Activated CD8-positive, alpha-beta T cell treated with anti-CD3 and anti-CD28 coated beads for 36 hours (primary cell): ENCODE measurements at regions not wholly inside any gene's neighbourhood (a gene's known extent, or its start where the extent isn't known, plus 50 kb on each side); places are given as distances from the start of the nearest gene placed in this dataset.

Experiments
- ATAC-seq: fragments of 200-7000 bp; cut with Tn5 transposase; one replicate; pipeline ENCODE4 v1.10.0; 2021; ENCODE audit warnings: mild to moderate bottlenecking, moderate library complexity
- CTCF ChIA-PET: fragments of 350-600 bp; sonication (Branson Sonifier 250); formaldehyde crosslinking; loops from one replicate; lab custom pipeline; 2021; ENCODE audit warnings: antibody characterized with exemption; lab: Charles Lee
- POLR2A ChIA-PET: fragments of 350-600 bp; sonication (Branson Sonifier 250); formaldehyde crosslinking; loops from one replicate; lab custom pipeline; 2021; ENCODE audit warnings: antibody characterized with exemption; lab: Charles Lee
- DNase-seq: peaks from one replicate; pipeline ENCODE4 v3.0.0-alpha.2; 2020
- H3K27ac Mint-ChIP-seq: one replicate; pipeline ENCODE4 v1.8.0; 2021; ENCODE audit warnings: mild to moderate bottlenecking, mixed read lengths
- H3K27me3 Mint-ChIP-seq: one replicate; pipeline ENCODE4 v1.8.0; 2021; ENCODE audit warnings: mixed read lengths
- H3K36me3 Mint-ChIP-seq: one replicate; pipeline ENCODE4 v1.8.0; 2021; ENCODE audit warnings: low read depth, mixed read lengths
- H3K4me1 Mint-ChIP-seq: one replicate; pipeline ENCODE4 v1.8.0; 2021; ENCODE audit warnings: low read depth, mixed read lengths
- H3K4me3 Mint-ChIP-seq: one replicate; pipeline ENCODE4 v1.8.0; 2021; ENCODE audit warnings: mild to moderate bottlenecking, moderate library complexity, mixed read lengths
- H3K9me3 Mint-ChIP-seq: one replicate; pipeline ENCODE4 v1.8.0; 2021; ENCODE audit warnings: mixed read lengths
- intact Hi-C: fragments of 100-400 bp; cut with micrococcal nuclease; formaldehyde crosslinking; loops from one replicate; pipeline ENCODE4 v1.10.0; 2022
- TF ChIP-seq, protein P1 (sequence below): fragments of 200-600 bp; IDR thresholded peaks from one replicate; pipeline ENCODE4 v1.8.0; 2022; ENCODE audit warnings: antibody characterized with exemption, mild to moderate bottlenecking

DNA sequence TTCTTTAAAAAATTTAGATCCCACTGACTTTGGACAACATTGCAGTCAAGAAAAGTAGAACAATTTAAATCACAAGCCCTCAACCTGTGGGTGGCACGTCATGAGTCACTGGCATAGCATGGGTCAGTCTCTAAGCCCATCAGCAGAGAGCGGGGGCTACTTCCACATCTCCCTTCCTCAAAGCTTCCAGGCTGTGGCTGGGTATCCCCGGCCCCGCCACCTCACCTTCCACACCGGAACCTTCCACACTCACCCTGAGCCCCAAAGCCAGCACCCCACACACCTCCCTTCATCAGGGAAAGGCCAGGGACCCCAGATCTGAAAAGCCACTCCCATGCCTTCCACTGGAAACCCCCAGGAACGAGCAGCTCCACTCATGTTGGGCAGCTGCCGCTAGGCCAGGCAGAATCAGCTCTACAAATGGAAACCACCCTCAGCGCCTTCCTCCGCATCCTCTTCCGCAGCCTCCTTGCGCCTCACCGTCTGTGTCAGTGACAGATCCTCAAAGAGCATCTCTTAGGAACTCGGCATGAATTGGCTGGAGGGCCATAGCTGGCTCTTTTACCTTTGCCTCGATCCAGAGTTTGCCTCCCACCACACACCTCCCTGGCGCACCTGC, 156.5 kb downstream of the ERCC6L2 start:
- ATAC-seq (no peak), DNase-seq (no peak)
- no peak overlapping the region for H3K4me3 Mint-ChIP-seq
- no peaks in the 10 kb centered on the region for H3K36me3 Mint-ChIP-seq
- intact Hi-C loops: no loop called here
- H3K4me1 Mint-ChIP-seq: peaks cover 3% of the 10 kb centered on the region
- no peak overlapping the region for H3K27ac Mint-ChIP-seq
- peaks cover 7% of the 10 kb centered on the region for H3K27me3 Mint-ChIP-seq
- H3K9me3 Mint-ChIP-seq: peaks cover 5% of the 10 kb centered on the region
- ChIA-PET CTCF (interaction anchor here (1.7 kb wide), 1 partner anchor 10 kb away, joined by 3 read pairs; no protein-coding TSS in a partner anchor), POLR2A (no interaction called here)
- TF ChIP-seq, protein P1, sequence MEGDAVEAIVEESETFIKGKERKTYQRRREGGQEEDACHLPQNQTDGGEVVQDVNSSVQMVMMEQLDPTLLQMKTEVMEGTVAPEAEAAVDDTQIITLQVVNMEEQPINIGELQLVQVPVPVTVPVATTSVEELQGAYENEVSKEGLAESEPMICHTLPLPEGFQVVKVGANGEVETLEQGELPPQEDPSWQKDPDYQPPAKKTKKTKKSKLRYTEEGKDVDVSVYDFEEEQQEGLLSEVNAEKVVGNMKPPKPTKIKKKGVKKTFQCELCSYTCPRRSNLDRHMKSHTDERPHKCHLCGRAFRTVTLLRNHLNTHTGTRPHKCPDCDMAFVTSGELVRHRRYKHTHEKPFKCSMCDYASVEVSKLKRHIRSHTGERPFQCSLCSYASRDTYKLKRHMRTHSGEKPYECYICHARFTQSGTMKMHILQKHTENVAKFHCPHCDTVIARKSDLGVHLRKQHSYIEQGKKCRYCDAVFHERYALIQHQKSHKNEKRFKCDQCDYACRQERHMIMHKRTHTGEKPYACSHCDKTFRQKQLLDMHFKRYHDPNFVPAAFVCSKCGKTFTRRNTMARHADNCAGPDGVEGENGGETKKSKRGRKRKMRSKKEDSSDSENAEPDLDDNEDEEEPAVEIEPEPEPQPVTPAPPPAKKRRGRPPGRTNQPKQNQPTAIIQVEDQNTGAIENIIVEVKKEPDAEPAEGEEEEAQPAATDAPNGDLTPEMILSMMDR: no peak

- Mint-ChIP-seq H3K9me3 (peaks cover 4% of the 10 kb centered on the region), H3K27ac (no peak overlapping the region), H3K27me3 (peaks cover 11% of the 10 kb centered on the region), H3K4me3 (no peak overlapping the region), H3K36me3 (peaks cover 3% of the 10 kb centered on the region), H3K4me1 (peaks cover 9% of the 10 kb centered on the region)
- CTCF ChIA-PET: interaction anchor here (1.7 kb wide), 1 partner anchor 11 kb away, joined by 3 read pairs; no protein-coding TSS in a partner anchor
- intact Hi-C loops: no loop called here
- TF ChIP-seq, protein P1: no peak
- POLR2A ChIA-PET: no interaction called here
- no peak for ATAC-seq
- no peak for DNase-seq
These were observed 155.9 kb downstream of the ERCC6L2 start for GRCh38 chr9:96031366-96031824.

DNA sequence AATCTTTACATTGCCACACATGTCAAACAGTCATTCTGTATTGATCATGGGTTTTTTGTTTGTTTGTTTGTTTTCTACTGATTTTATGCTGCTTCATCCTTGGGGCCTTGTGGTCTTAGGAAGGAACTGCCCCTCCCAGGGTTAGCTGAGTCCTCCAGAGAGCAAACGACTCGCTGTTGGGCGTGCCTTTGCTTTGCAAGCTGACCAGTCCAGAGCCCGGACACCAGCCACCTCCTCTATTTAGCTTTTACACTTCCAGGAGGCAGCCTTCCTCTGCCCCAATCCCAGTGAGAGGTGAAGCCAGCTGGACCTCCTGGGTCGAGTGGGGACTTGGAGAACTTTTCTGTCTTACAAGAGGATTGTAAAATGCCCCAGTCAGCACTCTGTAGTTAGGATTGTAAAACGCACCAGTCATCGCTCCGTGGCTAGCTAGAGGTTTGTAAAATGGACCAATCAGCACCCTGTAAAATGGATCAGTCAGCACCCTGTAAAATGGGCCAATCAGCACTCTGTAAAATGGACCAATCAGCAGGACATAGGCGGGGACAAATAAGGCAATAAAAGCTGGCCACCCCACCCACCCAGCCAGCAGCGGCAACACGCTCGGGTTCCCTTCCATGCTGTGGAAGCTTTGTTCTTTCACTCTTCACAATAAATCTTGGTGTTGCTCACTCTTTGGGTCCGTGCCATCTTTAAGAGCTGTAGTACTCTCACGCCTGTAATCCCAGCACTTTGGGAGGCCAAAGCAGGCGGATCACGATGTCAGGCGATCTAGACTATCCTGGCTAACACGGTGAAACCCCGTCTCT, 154.4 kb downstream of the ERCC6L2 start:
- H3K36me3 Mint-ChIP-seq: peaks cover 6% of the 10 kb centered on the region
- CTCF ChIA-PET: no interaction called here
- TF ChIP-seq, protein P1: no peak
- ATAC-seq: no peak
- no peaks in the 10 kb centered on the region for H3K9me3 Mint-ChIP-seq
- peaks cover 16% of the 10 kb centered on the region for H3K4me1 Mint-ChIP-seq
- intact Hi-C loops: no loop called here
- no peak for DNase-seq
- no peak overlapping the region for H3K27ac Mint-ChIP-seq
- POLR2A ChIA-PET: interaction anchor here (0.9 kb wide), 1 partner anchor 211 kb away, joined by 3 read pairs; no protein-coding TSS in a partner anchor
- no peak overlapping the region for H3K4me3 Mint-ChIP-seq
- peaks cover 19% of the 10 kb centered on the region for H3K27me3 Mint-ChIP-seq

DNA sequence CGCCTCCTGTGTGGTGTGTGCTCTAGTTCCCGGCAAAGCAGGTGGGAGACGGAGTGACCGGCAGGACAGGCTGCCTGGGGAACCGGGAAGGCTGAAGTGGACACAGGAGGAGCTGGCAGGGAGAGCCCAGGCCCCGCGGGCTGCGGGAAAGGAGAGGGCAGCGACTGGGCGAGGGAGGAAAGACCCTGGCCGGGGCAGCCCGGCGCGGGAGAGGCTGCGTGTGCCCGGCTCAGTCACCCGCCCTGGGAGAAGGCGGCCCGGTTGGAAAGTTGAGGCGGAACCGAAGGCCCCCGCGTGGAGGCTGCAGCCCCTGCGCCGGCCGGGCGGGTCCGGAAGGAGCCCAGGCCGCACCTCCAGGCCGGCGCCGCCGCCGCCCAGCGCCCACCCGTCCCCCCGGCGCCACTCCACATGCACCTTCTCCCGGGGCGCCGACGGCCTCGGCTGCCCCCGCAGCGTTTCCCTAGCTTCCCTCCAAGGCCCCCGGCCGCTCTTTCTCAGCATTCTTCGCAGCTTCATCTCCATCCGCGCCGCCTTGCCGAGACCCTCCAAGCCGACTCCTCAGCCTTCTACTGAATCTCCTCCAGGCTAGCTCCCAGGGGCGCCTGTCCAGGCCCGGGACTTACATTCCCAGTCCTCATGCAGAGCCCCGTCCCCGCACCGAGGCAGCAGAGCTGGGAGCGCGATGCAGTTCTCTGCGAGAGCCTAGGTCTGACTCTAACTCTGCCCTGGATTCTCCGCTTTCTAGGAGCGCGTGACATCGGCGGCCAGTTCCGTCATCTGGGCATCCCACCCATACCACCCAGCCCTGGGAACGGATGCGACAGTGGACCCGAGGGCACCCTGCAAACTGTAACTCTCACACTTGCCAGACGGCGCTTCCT, 152.0 kb downstream of the ERCC6L2 start:
- Mint-ChIP-seq H3K27ac (peak overlapping the region; percentile 30), H3K9me3 (no peaks in the 10 kb centered on the region), H3K36me3 (peaks cover 6% of the 10 kb centered on the region), H3K4me1 (peaks cover 29% of the 10 kb centered on the region), H3K4me3 (peak overlapping the region; percentile 63), H3K27me3 (peaks cover 30% of the 10 kb centered on the region)
- DNase-seq (peak; percentile 28), ATAC-seq (peak; percentile 42)
- ChIA-PET CTCF (no interaction called here), POLR2A (interaction anchor here (0.7 kb wide), 2 partner anchors 195 to 199 kb away, joined by 3 to 4 read pairs; no protein-coding TSS in a partner anchor)
- intact Hi-C loops: no loop called here
- TF ChIP-seq, protein P1: no peak
